ENCODE measurements at regions not wholly inside any gene's neighbourhood (a gene's known extent, or its start where the extent isn't known, plus 50 kb on each side); places are given as distances from the start of the nearest gene placed in this dataset.

GRCh38 chr1:238302646-238303045 is 411.9 kb upstream of the ZP4 start:
- FAIRE-seq: no peak
- Histone ChIP-seq H3K4me1 (ENCODE audit: control insufficient read depth, extremely low read depth, insufficient read depth, low read length) (no peaks in the 10 kb centered on the region), H3K9ac (replicated peaks; ENCODE audit: extremely low read depth, insufficient read depth, low read length) (no peak overlapping the region), H3K9me1 (replicated peaks; ENCODE audit: control insufficient read depth, extremely low read depth, insufficient read depth, low read length) (no peaks in the 10 kb centered on the region), H3K9me3 (replicated peaks; ENCODE audit: control insufficient read depth, insufficient read depth, low read length) (peaks cover 2% of the 10 kb centered on the region), H3K4me3 (replicated peaks in 1 of 3; ENCODE audit: insufficient read depth in 1 of 3, low read depth in 1 of 3, low read length in 3 of 3) (no peak overlapping the region), H3K79me2 (ENCODE audit: control insufficient read depth, insufficient read depth, low read length) (no peaks in the 10 kb centered on the region), H3K4me2 (ENCODE audit: insufficient read depth, low read length) (no peak overlapping the region), H2AFZ (ENCODE audit: low read depth, low read length) (no peak overlapping the region), H3K27me3 (ENCODE audit: control insufficient read depth in 2 of 2, insufficient read depth in 2 of 2, low read length in 2 of 2) (no peaks in the 10 kb centered on the region), H3K27ac (ENCODE audit: insufficient read depth, low read depth, low read length) (no peak overlapping the region), H3K36me3 (ENCODE audit: control insufficient read depth in 2 of 2, extremely low read depth in 1 of 2, insufficient read depth in 2 of 2, low read length in 2 of 2) (no peaks in the 10 kb centered on the region), H4K20me1 (replicated peaks; ENCODE audit: control insufficient read depth, extremely low read depth, insufficient read depth, low read length) (no peaks in the 10 kb centered on the region)
- TF ChIP-seq, protein P1, sequence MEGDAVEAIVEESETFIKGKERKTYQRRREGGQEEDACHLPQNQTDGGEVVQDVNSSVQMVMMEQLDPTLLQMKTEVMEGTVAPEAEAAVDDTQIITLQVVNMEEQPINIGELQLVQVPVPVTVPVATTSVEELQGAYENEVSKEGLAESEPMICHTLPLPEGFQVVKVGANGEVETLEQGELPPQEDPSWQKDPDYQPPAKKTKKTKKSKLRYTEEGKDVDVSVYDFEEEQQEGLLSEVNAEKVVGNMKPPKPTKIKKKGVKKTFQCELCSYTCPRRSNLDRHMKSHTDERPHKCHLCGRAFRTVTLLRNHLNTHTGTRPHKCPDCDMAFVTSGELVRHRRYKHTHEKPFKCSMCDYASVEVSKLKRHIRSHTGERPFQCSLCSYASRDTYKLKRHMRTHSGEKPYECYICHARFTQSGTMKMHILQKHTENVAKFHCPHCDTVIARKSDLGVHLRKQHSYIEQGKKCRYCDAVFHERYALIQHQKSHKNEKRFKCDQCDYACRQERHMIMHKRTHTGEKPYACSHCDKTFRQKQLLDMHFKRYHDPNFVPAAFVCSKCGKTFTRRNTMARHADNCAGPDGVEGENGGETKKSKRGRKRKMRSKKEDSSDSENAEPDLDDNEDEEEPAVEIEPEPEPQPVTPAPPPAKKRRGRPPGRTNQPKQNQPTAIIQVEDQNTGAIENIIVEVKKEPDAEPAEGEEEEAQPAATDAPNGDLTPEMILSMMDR (IDR thresholded peaks at IDR 0.05; ENCODE audit: extremely low read depth in 1 of 2, insufficient read depth in 1 of 2, low read depth in 1 of 2, low read length in 2 of 2): no peak
- TF ChIP-seq GATA2 (IDR thresholded peaks at IDR 0.05; ENCODE audit: insufficient read depth, insufficient read length, low read depth, low read length): no peak
- no peak for TF ChIP-seq MYC (IDR thresholded peaks at IDR 0.05; ENCODE audit: low read depth, low read length)
- no peak for TF ChIP-seq POLR2A (IDR thresholded peaks at IDR 0.05; ENCODE audit: low read depth, low read length)
- TF ChIP-seq POLR2AphosphoS5 (IDR thresholded peaks at IDR 0.05; ENCODE audit: insufficient read depth, low read depth, low read length): no peak
- no peak for TF ChIP-seq JUN (IDR thresholded peaks at IDR 0.05; ENCODE audit: borderline replicate concordance, insufficient read depth, insufficient read length, low read depth)
- no peak for TF ChIP-seq EZH2 (IDR thresholded peaks at IDR 0.05; ENCODE audit: borderline replicate concordance, low read depth, low read length, severe bottlenecking)
- no peak for TF ChIP-seq FOS (IDR thresholded peaks at IDR 0.05; ENCODE audit: borderline replicate concordance, insufficient read depth, low read length)
- TF ChIP-seq MAX (IDR thresholded peaks at IDR 0.05; ENCODE audit: insufficient read depth, insufficient read length): no peak
- CTCF ChIA-PET: no interaction called here
- intact Hi-C loops (cut with micrococcal nuclease) (no loop called here), dilution Hi-C loops (cut with MboI; ENCODE audit: extremely low pct_ligation_motif_present, low sequenced_read_pairs) (no loop called here)
- POLR2A ChIA-PET: no interaction called here
- no peak for DNase-seq (ENCODE audit: low read depth, low spot score)
- BruUV-seq (replicated peaks): no TSS peak

All from endothelial cell of umbilical vein (primary cell).